Activated T-cell treated with anti-CD3 and anti-CD28 coated beads, Interleukin-2, amount 50 U/mL, for 4 hours (primary cell): ENCODE measurements at regions not wholly inside any gene's neighbourhood (a gene's known extent, or its start where the extent isn't known, plus 50 kb on each side); places are given as distances from the start of the nearest gene placed in this dataset.
"Not testable (repeated sequence)": the region's sequence is repeated elsewhere in the genome, so short reads cannot be mapped to it uniquely, and the experiment has no call there.

Source experiments
- ATAC-seq, 2 donors: fragments of 200-7000 bp; cut with Tn5 transposase; one replicate each; pipeline ENCODE4 v1.10.0; 2021
- DNase-seq: peaks from one replicate; pipeline ENCODE4 v3.0.0-alpha.2; 2020
- H3K27me3 Mint-ChIP-seq: one replicate; pipeline ENCODE4 v1.8.0; 2021; ENCODE audit warnings: low read depth, mixed read lengths
- H3K36me3 Mint-ChIP-seq: one replicate; pipeline ENCODE4 v1.8.0; 2022; ENCODE audit warnings: mixed read lengths; ENCODE audit not compliant: insufficient read depth
- H3K4me1 Mint-ChIP-seq: one replicate; pipeline ENCODE4 v1.8.0; 2021; ENCODE audit warnings: low read depth, mixed read lengths
- H3K4me3 Mint-ChIP-seq: one replicate; pipeline ENCODE4 v1.8.0; 2021; ENCODE audit warnings: mild to moderate bottlenecking, moderate library complexity, mixed read lengths
- H3K9me3 Mint-ChIP-seq: one replicate; pipeline ENCODE4 v1.8.0; 2021; ENCODE audit warnings: mixed read lengths

DNA sequence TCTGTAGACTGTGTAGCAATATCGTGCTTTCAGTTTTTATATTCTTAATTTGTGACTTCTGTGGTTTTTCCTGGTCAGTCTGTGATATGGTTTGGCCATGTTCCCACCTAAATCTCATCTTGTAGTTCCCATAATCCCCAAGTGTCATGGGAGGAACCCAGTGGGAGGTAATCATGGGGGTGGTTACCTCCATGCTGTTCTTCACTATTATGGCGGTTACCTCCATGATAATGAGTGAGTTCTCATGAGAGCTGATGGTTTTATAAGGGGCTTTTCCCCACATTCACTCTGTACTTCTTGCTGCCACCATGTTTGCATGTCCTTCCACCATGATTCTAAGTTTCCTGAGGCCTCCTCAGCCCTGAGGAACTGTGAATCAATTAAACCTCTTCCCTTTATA is 169.8 kb downstream of the LEPR start:
- no peaks in the 10 kb centered on the region for H3K9me3 Mint-ChIP-seq

DNA sequence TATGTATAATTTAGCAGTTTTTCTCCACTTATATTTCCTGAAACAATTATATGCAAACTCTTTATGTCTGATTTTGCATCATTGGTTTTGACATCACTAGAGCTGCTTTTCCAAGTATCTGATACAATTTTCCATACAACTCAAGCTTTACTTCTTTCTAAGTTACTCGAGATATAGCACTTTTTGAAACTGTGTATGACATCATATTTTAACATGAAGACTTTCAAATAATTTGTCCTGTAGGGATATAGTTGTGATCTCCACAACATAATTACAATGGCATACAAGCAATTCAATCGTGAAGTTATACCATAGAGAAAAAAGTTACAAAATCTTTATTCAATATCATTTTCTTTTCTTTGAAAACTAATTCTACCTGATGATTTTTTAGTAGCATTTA is 173.0 kb downstream of the LEPR start:
- Mint-ChIP-seq H3K36me3 (peaks cover 2% of the 10 kb centered on the region), H3K27me3 (no peaks in the 10 kb centered on the region), H3K4me3 (no peak overlapping the region), H3K9me3 (no peaks in the 10 kb centered on the region), H3K4me1 (no peaks in the 10 kb centered on the region)
- ATAC-seq (no peak), DNase-seq (no peak)

More for the DNA sequence above, 169.8 kb downstream of the LEPR start:
- Mint-ChIP-seq H3K27me3 (no peaks in the 10 kb centered on the region), H3K36me3 (peaks cover 2% of the 10 kb centered on the region), H3K4me1 (no peaks in the 10 kb centered on the region), H3K4me3 (no peak overlapping the region)
- ATAC-seq: no peak
- DNase-seq: no peak

DNA sequence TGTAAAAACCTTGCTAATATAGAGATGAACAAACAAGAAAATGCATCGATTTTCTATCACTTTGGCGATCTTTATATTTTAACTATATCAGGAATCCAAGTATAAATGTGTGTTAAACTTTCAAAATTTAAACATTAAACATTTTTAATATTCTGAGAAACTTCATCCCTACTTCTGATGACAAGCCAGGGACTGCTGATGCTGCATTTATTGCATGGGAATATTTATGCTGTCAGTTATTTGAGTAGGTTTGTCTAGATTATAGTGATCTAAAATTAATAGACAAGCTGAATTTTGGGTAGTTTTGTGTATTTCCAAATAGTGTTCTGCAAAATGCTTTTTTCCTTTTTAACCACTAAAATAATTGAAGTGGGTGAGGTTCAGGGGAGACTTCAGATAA is 175.3 kb downstream of the LEPR start:
- Mint-ChIP-seq H3K36me3 (peaks cover 2% of the 10 kb centered on the region), H3K27me3 (no peaks in the 10 kb centered on the region), H3K4me1 (no peaks in the 10 kb centered on the region), H3K4me3 (no peak overlapping the region), H3K9me3 (no peaks in the 10 kb centered on the region)
- no peak for ATAC-seq
- DNase-seq: no peak

DNA sequence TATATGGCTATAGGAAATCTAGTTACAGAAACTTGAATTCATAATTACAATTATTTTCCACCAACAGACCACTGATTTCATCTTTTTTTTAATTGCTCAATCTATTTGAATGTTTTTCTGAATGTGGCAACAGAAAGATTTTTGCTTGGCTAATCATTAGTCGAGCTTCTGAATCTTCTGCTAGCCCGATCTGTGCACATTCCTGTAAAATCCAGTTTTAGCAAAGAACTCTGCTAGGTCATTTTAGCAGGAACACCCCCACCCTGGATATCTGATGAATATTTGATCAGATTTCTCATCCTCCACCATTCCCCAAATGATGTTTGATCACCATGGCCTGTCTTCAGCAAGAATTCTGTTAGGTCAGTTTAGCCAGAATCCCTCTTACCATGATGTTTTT is 176.3 kb downstream of the LEPR start:
- Mint-ChIP-seq H3K4me3 (no peak overlapping the region), H3K4me1 (no peaks in the 10 kb centered on the region), H3K36me3 (no peaks in the 10 kb centered on the region), H3K27me3 (no peaks in the 10 kb centered on the region), H3K9me3 (no peaks in the 10 kb centered on the region)
- DNase-seq (no peak), ATAC-seq (no peak)

DNA sequence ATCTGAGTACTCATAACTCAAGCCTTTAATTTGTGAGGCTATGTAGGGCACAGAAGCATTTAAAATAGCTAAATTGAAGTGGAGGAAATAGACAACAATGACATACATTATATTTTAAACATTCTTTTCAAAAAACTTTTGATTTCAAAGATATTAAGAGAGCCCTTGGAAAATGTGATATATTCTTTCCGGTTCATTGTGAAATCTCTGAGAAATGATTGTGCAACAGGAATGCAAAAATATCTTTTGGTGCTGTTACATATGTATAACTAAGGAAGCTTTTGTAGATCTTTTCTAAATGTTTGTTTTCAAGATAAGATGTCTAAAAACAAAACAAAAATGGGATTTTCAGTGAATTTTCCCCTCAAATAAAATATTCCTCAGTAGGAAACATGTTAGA is 185.2 kb downstream of the LEPR start:
- H3K4me1 Mint-ChIP-seq: no peaks in the 10 kb centered on the region
- H3K27me3 Mint-ChIP-seq: no peaks in the 10 kb centered on the region
- no peaks in the 10 kb centered on the region for H3K36me3 Mint-ChIP-seq
- H3K9me3 Mint-ChIP-seq: no peaks in the 10 kb centered on the region
- H3K4me3 Mint-ChIP-seq: no peak overlapping the region
- no peak for ATAC-seq
- DNase-seq: no peak

DNA sequence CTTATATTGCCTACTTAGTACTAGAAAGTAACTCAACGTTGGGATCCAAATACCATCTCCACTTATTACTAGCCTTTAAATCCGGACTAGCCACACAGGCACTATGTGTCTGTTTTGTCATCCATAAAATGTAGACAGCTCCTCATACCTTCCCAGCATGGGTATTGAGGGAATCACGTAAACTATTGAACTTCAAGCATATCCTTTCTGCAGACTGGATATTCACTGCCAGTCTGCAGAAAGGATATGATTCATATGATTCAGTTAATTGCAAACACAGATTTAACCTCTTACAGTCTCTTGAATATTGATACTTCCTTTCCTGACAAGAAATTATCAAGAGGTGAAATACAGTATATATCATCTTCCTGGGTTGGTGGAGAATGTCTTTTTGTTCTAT is 186.0 kb downstream of the LEPR start:
- Mint-ChIP-seq H3K9me3 (no peaks in the 10 kb centered on the region), H3K27me3 (no peaks in the 10 kb centered on the region), H3K36me3 (no peaks in the 10 kb centered on the region), H3K4me3 (no peak overlapping the region), H3K4me1 (no peaks in the 10 kb centered on the region)
- ATAC-seq (no peak), DNase-seq (no peak)

DNA sequence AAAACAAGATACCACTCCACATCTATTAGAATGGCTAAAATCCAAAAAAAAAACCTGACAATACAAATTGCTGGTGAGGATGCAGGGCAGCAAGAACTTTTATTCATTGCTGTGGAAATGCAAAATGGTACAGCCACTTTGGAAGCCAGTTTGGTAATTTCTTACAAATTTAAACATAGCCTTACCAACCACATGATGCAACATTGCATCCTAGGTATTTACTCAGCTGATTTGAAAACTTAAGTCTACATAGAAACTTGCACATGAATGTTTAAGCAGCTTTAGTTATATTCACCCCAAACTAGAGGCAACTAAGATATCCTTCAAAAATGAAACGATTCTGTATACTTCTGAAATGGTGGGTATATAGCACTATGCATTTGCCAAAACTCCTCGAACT is 178.8 kb upstream of the PDE4B start:
- no peak overlapping the region for H3K4me3 Mint-ChIP-seq
- no peaks in the 10 kb centered on the region for H3K36me3 Mint-ChIP-seq
- ATAC-seq (no peak), DNase-seq (no peak)
- H3K9me3 Mint-ChIP-seq: no peaks in the 10 kb centered on the region
- H3K27me3 Mint-ChIP-seq: no peaks in the 10 kb centered on the region
- H3K4me1 Mint-ChIP-seq: peaks cover 7% of the 10 kb centered on the region

DNA sequence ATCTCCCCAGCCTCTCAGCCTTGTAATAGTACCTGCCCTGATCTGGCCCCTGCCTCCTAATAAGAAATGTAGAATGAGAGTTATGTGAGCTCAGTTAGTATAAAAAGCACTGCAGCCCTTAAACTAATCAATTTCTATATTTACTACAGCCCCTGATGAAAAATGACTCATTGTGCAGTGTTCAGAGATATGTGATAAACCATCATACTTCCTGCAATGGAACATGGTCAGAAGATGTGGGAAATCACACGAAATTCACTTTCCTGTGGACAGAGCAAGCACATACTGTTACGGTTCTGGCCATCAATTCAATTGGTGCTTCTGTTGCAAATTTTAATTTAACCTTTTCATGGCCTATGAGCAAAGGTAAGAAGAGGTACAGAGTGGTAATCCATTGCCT is 176.8 kb upstream of the PDE4B start:
- Mint-ChIP-seq H3K36me3 (no peaks in the 10 kb centered on the region), H3K4me3 (no peak overlapping the region), H3K9me3 (no peaks in the 10 kb centered on the region), H3K27me3 (no peaks in the 10 kb centered on the region), H3K4me1 (peaks cover 7% of the 10 kb centered on the region)
- ATAC-seq (no peak), DNase-seq (no peak)

DNA sequence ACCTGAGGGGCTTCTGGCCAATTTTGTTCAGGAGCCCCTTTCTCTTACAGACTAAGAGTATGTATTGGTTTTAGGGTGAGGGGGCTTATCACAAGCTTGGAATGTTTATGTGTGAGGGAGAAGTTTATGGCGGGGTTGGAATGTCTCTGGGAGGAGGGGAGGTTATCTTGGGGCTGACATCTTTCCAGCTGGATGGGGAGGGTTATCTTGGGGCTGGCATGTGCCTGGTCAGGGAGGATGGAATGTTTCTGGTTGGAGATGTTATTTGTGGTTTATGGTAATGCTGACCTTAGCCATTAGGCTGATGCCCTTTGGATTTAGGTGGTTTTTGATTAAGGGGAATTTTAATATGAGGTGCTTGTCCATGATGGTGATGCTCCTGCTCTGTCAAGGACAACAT is 171.0 kb upstream of the PDE4B start:
- ATAC-seq, H3K27me3 Mint-ChIP-seq, H3K4me1 Mint-ChIP-seq, H3K4me3 Mint-ChIP-seq, H3K36me3 Mint-ChIP-seq, DNase-seq, H3K9me3 Mint-ChIP-seq: not testable (repeated sequence)

DNA sequence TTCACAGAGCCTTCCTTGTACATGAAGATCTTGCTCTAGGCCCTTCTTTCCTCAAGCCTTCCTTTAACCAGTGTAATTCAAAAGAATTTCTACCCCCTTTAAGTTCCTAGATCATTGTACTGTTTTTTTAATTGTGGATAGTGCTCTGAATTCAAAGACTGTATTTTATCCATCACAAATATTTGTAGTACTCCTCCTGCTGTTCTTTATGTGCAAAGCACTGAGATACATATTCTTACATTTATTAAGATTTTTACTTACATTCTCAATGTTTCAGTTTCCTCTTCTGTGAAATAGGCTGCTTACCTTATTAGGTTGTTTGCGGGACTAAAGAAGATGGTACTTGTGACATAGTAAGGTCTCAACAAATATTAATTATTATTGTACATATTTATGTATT is 168.8 kb upstream of the PDE4B start:
- Mint-ChIP-seq H3K9me3 (no peaks in the 10 kb centered on the region), H3K4me1 (no peaks in the 10 kb centered on the region)

DNA sequence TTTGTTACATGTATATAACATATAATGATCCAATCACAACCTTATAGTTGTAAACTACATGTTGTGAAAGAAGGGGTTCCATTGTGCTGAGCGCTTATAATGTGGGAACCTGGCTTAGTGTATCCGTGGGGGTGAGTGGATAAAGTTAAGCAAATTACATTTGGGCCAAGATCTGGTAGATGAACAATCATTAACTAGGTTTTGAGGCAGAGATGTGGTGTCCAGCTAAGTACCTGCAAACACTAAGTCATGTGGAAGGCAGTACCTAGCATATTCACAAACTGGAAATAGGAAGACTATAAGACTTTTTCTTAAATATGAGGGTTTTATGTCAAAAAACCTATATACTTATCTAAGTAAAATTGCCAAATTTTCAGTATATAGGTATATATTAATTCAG is 167.2 kb upstream of the PDE4B start:
- no peak for ATAC-seq
- H3K9me3 Mint-ChIP-seq: no peaks in the 10 kb centered on the region
- no peaks in the 10 kb centered on the region for H3K27me3 Mint-ChIP-seq

More for the DNA sequence above, 168.8 kb upstream of the PDE4B start:
- Mint-ChIP-seq H3K4me3 (no peak overlapping the region), H3K27me3 (no peaks in the 10 kb centered on the region), H3K36me3 (no peaks in the 10 kb centered on the region)
- no peak for ATAC-seq
- no peak for DNase-seq

DNA sequence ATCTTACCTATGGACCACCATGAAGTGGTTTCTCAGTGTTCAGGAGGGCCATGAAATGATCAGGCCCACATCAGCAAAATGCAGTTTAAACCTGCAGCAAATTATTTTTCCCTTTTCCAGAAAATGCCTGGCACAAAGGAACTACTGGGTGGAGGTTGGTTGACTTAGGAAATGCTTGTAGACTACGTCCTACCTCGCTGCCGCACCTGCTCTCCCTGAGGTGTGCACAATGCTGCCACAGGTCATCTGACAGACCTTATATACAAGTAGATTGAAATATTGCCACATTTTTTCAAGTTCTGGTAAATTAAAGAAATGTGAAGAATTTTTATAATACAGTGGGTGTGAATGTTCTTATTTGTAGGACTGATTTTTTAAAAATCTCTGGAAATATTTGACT is 166.7 kb upstream of the PDE4B start:
- Mint-ChIP-seq H3K9me3 (no peaks in the 10 kb centered on the region), H3K4me1 (no peaks in the 10 kb centered on the region), H3K36me3 (no peaks in the 10 kb centered on the region), H3K27me3 (no peaks in the 10 kb centered on the region), H3K4me3 (no peak overlapping the region)
- DNase-seq (no peak), ATAC-seq (no peak)

More for the DNA sequence above, 167.2 kb upstream of the PDE4B start:
- Mint-ChIP-seq H3K36me3 (no peaks in the 10 kb centered on the region), H3K4me3 (no peak overlapping the region), H3K4me1 (no peaks in the 10 kb centered on the region)
- no peak for DNase-seq

DNA sequence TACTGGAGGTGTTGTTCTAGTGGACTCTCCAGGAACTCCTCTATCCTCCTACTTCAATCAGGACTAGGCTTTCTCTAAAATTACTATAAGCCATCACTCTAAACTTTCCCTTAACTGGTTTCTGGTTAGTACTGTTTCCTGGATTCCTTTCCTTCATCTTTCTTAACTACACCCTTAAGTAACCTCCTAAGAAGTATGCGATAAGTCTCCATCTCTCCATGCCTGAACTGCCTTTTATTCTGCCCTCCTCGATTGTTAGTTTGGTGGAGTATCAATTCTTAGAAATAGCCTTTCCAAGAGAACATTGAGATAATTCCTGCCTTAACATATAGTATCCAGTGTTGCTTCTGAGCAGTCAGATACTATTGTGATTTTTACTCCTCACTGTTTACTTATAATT is 162.9 kb upstream of the PDE4B start:
- no peak for DNase-seq
- no peak overlapping the region for H3K4me3 Mint-ChIP-seq
- no peaks in the 10 kb centered on the region for H3K9me3 Mint-ChIP-seq
- ATAC-seq: no peak
- no peaks in the 10 kb centered on the region for H3K36me3 Mint-ChIP-seq
- H3K4me1 Mint-ChIP-seq: no peaks in the 10 kb centered on the region
- no peaks in the 10 kb centered on the region for H3K27me3 Mint-ChIP-seq

DNA sequence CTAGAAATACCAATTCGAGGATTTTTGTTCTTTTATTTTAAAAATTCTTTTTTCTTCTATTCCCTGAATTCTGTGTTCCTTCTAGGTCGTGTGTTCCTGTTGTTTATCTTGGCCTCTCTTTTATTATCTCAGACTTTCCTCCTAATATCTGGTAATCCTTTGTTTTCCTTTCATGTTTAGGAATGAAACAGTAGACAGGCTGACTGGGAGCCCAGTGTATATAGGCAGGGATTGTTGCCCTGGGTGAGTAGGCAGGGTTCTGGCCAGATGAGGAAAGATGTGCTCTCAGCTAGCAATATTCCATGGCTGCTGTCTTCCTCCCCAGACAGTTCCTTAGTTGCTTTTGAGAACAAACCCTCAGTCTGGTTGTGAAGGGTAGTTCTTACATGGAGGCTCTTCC is 161.8 kb upstream of the PDE4B start:
- H3K4me3 Mint-ChIP-seq: no peak overlapping the region
- no peak for ATAC-seq
- no peak for DNase-seq
- H3K9me3 Mint-ChIP-seq: no peaks in the 10 kb centered on the region
- H3K27me3 Mint-ChIP-seq: peaks cover 2% of the 10 kb centered on the region
- no peaks in the 10 kb centered on the region for H3K36me3 Mint-ChIP-seq
- no peaks in the 10 kb centered on the region for H3K4me1 Mint-ChIP-seq

DNA sequence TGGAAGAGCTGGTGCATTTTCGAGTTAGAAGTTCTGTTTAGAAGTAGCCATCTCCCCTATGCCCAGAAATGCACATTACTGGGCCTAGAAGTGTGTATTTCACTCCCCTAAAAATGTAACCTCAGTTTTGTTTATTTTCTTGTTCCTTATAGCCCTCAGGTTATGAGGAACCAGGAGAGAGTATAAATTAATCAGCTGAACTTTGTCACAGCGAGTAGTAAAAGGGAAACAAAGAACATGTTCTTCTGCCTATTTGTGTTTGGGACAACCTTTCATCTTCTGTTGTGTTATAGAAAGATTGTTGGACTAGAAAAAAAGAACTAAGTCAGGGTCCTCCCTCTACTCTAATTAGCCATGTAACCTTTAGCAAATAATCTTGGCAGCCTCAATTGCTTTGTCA is 160.5 kb upstream of the PDE4B start:
- no peak for DNase-seq
- Mint-ChIP-seq H3K36me3 (no peaks in the 10 kb centered on the region), H3K9me3 (no peaks in the 10 kb centered on the region), H3K4me3 (no peak overlapping the region), H3K27me3 (peaks cover 2% of the 10 kb centered on the region), H3K4me1 (no peaks in the 10 kb centered on the region)
- ATAC-seq: no peak

DNA sequence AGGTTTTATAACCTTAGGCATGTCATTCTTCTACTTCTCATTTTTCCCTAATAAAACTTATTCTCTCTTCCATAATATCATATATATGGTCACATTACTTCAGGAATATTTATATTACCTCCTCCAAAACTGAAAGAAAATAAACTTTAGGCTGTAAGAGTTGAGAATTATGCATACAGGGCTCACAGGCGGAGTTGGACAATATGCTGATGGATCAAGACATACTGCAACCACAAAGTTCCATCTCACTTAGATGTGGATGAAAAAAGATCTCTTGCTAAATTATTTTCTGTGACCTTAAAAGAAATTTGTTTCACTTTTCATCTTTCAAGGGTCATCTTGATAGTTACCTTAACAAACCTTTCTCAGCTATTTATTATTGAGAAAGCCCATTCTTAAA is 152.6 kb upstream of the PDE4B start:
- no peaks in the 10 kb centered on the region for H3K9me3 Mint-ChIP-seq
- H3K27me3 Mint-ChIP-seq: peaks cover 9% of the 10 kb centered on the region
- no peak overlapping the region for H3K4me3 Mint-ChIP-seq
- ATAC-seq: no peak
- no peak for DNase-seq
- no peaks in the 10 kb centered on the region for H3K36me3 Mint-ChIP-seq
- H3K4me1 Mint-ChIP-seq: no peaks in the 10 kb centered on the region
